Esophagus muscularis mucosa (tissue), 3 donors: ENCODE measurements at regions not wholly inside any gene's neighbourhood (a gene's known extent, or its start where the extent isn't known, plus 50 kb on each side); places are given as distances from the start of the nearest gene placed in this dataset.

Source experiments
- POLR2A ChIP-seq: fragments of 450-650 bp; IDR thresholded peaks from one replicate; pipeline ENCODE4 v1.6.1; 2017; ENCODE audit warnings: antibody characterized with exemption, moderate library complexity, mild to moderate bottlenecking, low read depth
- POLR2AphosphoS5 ChIP-seq, 2 donors: sonication (generic); formaldehyde crosslinking; IDR thresholded peaks; one replicate each; pipeline ENCODE4 v1.6.1; 2017; ENCODE audit warnings: antibody characterized with exemption in 2 of 2
- TF ChIP-seq, protein P1 (sequence below), 3 experiments: fragments of 200-600 bp in 2 of 3; fragments of 450-650 bp in 1 of 3; sonication (generic) in 2 of 3; IDR thresholded peaks; one replicate each; pipeline ENCODE4 v1.5.1; 2017 to 2019; ENCODE audit warnings: antibody characterized with exemption in 3 of 3, mild to moderate bottlenecking in 2 of 3, moderate library complexity in 1 of 3

DNA sequence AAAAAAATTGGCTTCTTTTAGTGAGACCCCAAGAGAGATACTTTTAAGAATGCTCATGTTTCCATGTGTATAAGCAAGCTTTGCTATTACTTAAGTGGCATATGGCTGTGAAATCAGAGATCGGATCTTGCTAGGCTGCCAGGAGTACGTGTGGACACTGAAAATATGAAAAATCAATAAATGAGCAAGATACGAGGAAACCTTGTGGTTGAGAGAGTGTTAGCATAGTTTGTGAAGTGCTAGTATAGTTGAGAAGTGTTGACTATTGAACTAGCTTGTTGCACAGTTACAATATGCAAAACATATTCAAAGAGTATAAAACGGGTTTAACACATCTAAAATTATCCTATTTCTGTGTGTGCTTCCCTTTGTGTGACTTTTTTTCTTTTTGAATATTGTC is 230.9 kb upstream of the NOVA1 start:
- TF ChIP-seq, protein P1, sequence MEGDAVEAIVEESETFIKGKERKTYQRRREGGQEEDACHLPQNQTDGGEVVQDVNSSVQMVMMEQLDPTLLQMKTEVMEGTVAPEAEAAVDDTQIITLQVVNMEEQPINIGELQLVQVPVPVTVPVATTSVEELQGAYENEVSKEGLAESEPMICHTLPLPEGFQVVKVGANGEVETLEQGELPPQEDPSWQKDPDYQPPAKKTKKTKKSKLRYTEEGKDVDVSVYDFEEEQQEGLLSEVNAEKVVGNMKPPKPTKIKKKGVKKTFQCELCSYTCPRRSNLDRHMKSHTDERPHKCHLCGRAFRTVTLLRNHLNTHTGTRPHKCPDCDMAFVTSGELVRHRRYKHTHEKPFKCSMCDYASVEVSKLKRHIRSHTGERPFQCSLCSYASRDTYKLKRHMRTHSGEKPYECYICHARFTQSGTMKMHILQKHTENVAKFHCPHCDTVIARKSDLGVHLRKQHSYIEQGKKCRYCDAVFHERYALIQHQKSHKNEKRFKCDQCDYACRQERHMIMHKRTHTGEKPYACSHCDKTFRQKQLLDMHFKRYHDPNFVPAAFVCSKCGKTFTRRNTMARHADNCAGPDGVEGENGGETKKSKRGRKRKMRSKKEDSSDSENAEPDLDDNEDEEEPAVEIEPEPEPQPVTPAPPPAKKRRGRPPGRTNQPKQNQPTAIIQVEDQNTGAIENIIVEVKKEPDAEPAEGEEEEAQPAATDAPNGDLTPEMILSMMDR (IDR thresholded peaks at IDR 0.05), result no peak
- TF ChIP-seq POLR2A (no peak), POLR2AphosphoS5 (IDR thresholded peaks at IDR 0.05) (no peak)
